ENCODE measurements at regions not wholly inside any gene's neighbourhood (a gene's known extent, or its start where the extent isn't known, plus 50 kb on each side); places are given as distances from the start of the nearest gene placed in this dataset.
"Not testable (repeated sequence)": the region's sequence is repeated elsewhere in the genome, so short reads cannot be mapped to it uniquely, and the experiment has no call there.

DNA sequence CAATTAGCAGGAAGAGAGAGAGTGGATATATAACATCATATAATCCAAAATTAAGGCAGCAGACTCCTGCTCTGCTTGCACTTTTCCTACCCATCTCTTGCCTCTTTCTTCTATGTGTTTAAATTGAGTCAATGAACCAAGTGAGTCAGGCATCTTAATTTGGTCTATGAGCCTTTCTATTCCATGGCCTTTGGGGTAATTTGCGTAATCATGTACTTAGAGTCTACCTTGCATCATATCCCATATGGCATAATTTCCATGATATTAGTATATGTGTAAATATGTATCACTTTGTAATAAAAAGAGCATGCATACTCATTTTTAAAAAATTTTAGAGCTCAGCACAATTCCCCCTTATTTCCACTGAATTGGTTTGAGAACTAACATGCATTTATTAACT, 555.2 kb downstream of the STK39 start:
- no peak for DNase-seq
- Histone ChIP-seq H3K27me3 (no peaks in the 10 kb centered on the region), H3K36me3 (no peaks in the 10 kb centered on the region), H3K4me3 (no peak overlapping the region), H3K9me3 (no peaks in the 10 kb centered on the region)

DNA sequence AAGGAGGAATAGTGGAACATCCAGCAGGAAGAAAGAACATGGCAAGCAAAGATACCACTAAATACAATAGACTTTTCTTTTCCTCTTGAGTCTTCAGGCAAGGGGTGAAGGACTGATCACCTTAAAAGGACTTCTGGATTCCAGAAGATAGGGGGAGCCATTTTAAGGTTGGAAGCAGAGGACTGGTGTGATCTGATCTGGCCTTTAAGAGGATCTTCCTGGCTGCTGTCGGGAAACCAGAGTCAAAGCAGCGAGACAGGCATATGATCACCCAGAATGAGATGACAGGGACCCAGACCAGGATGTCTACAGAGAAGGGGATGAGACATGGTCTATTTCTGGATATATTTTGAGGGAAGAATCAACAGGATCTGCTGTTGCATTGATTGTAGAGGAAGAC, 558.0 kb downstream of the STK39 start:
- Histone ChIP-seq H3K27me3 (no peaks in the 10 kb centered on the region), H3K36me3 (no peaks in the 10 kb centered on the region), H3K9me3 (no peaks in the 10 kb centered on the region), H3K4me3 (no peak overlapping the region)
- no peak for DNase-seq

DNA sequence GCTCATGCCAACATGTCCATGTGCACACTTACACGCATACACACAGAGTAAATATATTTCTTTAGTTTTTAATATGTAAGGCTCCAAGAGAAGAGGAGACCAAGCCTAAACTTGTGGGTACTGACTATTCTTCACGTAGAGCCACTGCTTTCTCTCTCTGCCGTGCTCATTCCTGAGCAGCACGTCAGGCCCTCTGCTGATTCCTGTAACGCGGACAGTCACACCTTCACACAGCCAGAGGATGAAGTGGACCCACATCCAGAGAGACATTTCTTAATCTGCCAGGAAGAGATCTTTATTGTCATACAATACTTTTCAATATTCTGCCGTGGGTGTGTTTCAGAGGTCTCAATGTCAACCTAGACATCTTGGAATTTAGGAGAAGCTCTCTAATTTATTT, 560.7 kb downstream of the STK39 start:
- H3K36me3 ChIP-seq, result no peaks in the 10 kb centered on the region
- H3K9me3 ChIP-seq, result no peaks in the 10 kb centered on the region
- no peaks in the 10 kb centered on the region for H3K27me3 ChIP-seq
- no peak for DNase-seq
- H3K4me3 ChIP-seq, result no peak overlapping the region

DNA sequence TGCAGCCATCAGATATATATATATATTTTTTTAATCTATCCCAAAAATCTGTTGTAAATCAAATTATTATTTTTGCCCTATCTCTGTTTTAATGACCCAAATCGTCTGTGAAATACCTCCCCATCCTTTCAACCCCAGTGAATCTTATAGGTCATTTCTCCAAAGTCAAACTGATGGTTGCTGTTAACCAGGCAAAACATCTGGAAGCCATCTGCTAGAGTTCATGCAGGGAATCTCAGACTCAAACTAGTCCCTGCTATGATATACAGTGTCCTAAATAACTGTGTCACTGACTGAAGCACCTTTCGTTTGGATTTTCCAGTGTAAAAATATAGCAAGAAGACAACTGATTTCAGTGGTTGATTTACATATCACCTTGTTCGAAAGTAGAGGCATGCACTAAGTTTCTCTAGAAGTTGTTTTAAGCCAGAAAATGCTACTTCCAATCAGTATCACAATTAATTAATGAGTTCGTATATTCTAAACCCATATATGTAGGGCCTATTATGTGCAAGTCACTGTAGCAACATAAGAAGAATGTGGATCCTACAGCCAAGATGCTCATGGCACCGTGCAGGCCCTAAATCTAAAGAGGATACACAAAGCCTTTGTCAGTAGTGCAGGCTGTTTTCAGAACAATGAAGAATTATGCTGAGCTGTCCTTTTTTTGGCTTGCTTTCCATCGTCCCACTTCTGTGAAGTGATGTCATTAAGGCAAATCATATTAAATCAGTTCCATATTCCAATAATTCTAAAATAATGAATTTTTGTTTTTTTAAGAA, 566.0 kb downstream of the STK39 start:
- Histone ChIP-seq H3K36me3 (no peaks in the 10 kb centered on the region), H3K9me3 (no peaks in the 10 kb centered on the region), H3K27me3 (no peaks in the 10 kb centered on the region), H3K4me3 (no peak overlapping the region)
- DNase-seq, result no peak

DNA sequence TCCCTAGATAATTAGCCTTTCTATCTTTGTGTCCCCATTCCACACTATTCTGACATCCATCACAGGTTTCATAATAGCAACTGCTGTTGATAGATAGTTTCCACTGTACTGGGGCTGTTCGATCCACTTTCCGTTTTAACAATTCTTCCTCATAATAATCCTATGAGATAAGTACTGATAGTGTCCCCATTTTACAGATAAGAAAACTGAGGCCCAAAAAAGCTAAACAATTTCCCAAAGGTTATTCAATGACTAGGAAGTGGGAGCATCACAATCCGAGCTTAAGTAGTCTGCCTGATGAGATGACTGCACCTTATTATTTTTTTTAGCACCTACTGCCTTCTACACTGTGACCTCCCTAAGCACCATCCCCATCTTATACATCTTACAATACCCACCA, 569.2 kb downstream of the STK39 start:
- Histone ChIP-seq H3K9me3 (no peaks in the 10 kb centered on the region), H3K27me3 (no peaks in the 10 kb centered on the region), H3K36me3 (no peaks in the 10 kb centered on the region), H3K4me3 (no peak overlapping the region)
- no peak for DNase-seq

DNA sequence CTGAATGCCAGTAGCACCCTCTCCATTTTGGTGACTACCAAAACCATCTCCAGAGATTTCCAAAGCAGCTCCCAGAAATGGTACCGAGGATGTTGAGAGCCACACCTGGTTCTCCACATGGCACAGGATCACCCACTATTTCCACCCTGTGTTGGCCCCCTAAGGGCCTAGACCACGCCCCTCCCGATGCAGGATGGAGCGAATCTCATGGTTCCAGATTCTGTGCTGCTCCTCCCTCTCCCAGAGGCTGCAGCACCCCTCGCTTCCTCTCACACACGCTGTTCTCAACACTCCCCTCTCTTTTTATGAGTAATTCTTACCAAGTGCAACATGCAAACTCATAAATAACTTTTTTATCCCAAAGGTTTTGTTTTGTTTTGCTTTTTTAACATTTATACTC, 571.5 kb downstream of the STK39 start:
- no peaks in the 10 kb centered on the region for H3K36me3 ChIP-seq
- no peak for DNase-seq
- peaks cover 2% of the 10 kb centered on the region; the same call in 1 of the 2 replicates for H3K9me3 ChIP-seq
- no peak overlapping the region for H3K4me3 ChIP-seq
- no peaks in the 10 kb centered on the region for H3K27me3 ChIP-seq

DNA sequence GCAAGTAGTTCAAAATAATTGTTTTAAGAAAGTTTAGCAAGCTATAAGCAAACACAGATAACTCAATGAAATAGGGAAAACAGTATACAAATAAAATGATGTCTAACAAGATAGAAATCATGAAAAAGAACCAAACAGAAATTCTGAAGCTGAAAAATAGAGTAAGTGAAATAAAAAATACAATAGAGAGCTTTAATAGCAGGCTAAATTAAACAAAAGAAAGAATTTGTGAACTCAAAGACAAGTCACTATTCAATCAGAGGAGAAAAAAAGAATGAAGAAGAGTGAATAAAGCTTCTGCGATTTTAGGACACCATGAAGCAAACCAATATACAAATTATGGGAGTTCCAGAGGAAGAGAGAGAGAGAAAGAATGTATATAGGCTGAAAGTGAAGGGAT, 576.8 kb downstream of the STK39 start:
- no peaks in the 10 kb centered on the region for H3K36me3 ChIP-seq
- peaks cover 3% of the 10 kb centered on the region; the same call in 1 of the 2 replicates for H3K9me3 ChIP-seq
- H3K4me3 ChIP-seq, result no peak overlapping the region
- H3K27me3 ChIP-seq, result no peaks in the 10 kb centered on the region
- no peak for DNase-seq

DNA sequence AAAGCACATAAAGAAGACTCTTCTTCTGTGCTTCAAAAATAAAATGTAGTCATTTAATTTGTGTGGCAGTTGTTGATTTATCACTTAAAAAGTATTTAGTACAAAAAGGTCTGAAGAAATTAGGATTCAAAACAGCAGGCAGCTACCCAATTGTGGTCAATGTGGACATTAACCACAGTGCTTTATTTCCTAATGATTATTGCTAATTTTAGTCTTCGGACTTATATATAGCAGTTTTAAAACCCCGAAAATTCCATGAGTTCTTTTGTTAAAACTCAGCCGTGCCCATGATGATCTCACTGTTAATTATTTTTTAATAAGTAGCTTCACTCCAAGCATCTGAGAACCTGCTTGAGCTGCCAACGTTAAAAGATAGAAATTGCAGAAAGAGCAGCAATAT, 594.3 kb downstream of the STK39 start:
- no peak for DNase-seq
- no peaks in the 10 kb centered on the region for H3K27me3 ChIP-seq

DNA sequence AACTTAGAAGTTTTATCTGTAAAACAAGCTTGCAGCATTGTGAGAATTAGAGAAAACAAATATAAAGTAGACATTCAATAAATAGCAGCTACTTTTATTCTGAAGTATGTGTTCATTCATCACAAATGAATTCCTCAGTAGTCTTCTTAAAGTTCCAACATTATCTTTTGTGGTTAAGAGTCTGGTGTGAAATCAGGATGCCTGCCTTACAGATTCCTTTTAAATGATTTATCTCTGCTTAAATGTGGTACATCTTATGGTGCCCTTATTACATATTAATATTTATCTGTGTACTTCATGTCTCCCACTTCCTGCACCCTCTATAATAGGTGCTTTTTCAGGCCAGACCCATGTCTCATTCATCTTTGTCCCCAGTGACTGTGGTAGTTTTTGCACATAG, 595.0 kb downstream of the STK39 start:
- DNase-seq, result no peak
- H3K9me3 ChIP-seq, result no peaks in the 10 kb centered on the region
- H3K27me3 ChIP-seq, result no peaks in the 10 kb centered on the region
- H3K36me3 ChIP-seq, result no peaks in the 10 kb centered on the region
- no peak overlapping the region for H3K4me3 ChIP-seq

More for the DNA sequence above, 594.3 kb downstream of the STK39 start:
- Histone ChIP-seq H3K4me3 (no peak overlapping the region), H3K36me3 (no peaks in the 10 kb centered on the region), H3K9me3 (no peaks in the 10 kb centered on the region)

DNA sequence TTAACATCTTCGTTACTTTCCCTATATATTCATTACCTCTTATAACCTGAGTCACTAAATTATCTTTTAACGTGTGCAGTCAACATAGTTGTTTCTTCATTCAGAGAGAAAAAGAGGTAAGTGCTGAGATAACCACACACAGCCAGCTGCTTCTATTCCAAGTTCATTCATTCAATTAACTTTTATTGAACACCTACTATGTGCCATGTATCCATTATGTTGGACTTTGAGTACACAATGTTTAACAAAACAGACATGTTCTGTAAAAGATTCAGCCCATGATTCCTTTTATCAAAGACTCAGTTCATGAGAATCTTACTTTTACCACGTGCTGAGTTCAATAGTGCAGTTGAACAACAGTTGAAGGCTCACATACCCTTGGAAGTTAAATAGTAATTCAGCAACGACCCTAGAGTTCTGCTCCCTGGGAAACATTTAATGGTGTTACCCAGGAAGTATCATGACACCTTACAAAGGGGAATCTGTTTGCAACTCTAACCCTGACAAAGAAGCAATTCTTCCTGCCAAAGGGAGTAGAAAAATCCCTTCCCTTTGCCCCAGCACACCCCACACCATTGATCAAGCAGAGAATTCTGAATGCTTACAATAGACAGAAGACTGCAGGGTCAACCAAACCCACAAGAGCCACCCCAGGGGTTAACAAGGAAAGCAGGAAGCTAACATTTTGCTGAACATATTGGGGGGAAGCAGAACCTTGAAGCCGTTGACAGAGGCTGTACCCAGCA, 595.8 kb downstream of the STK39 start:
- DNase-seq, result no peak
- Histone ChIP-seq H3K36me3 (no peaks in the 10 kb centered on the region), H3K27me3 (no peaks in the 10 kb centered on the region), H3K9me3 (no peaks in the 10 kb centered on the region), H3K4me3 (no peak overlapping the region)

DNA sequence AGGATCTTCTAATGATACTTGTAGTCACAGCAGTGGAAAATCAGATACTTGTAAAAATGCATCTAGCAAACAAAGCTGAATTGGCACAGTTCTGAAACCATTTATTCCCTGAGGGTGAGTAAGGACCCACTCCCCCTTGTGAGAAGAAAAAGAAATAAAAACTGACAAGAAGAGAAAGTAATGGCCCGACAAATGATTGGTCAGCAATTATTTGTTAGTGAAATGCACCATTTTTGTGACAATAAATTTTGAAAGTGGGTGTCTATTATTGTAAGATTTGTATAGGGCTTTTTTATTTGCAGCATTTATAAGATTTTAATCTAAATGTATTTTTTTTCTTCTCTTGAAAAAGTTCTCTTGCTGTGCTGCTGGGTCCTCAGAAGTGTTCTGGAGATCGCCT, 600.8 kb downstream of the STK39 start:
- H3K36me3 ChIP-seq, result no peaks in the 10 kb centered on the region
- no peak overlapping the region for H3K4me3 ChIP-seq
- no peak for DNase-seq
- no peaks in the 10 kb centered on the region for H3K9me3 ChIP-seq
- no peaks in the 10 kb centered on the region for H3K27me3 ChIP-seq

DNA sequence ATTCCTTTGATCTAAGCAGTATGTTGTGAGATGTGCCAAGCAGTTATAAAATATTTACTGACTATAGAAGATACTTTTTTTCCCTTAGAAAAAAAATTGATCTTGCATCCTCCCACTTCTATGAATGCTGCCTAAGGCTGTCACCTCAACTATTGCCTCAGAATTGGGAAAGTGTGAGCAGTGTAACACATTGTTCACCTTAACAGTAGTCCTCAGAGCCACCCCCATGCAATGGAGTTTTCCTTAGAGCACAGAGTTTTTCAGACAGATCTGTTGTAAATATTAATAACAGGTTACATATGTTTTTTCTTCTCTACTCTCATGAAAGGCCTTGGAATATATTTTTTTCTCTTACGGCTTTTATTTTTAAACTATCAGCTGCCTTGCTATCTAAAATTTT, 607.3 kb downstream of the STK39 start:
- no peaks in the 10 kb centered on the region for H3K36me3 ChIP-seq
- no peak overlapping the region for H3K4me3 ChIP-seq
- no peaks in the 10 kb centered on the region for H3K9me3 ChIP-seq
- DNase-seq, result no peak
- H3K27me3 ChIP-seq, result no peaks in the 10 kb centered on the region

DNA sequence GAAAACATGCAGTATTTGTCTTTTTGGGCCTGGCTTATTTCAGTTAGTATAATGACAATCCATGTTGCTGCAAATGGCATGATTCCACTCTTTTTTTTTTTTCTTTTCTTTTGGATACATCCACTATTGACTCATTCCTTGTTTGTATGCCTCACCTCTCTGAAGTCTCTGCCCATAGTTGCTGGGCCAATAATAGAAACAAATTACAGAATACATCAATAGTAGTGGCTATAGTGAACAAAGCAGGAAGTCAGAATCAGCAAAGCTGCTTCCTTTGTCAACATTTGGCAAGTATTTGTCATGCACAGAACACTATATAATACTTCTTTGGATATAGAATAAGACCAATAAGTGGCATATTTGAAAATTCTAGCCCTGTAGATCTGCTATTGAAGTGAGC, 609.7 kb downstream of the STK39 start:
- DNase-seq, result no peak
- Histone ChIP-seq H3K36me3 (no peaks in the 10 kb centered on the region), H3K27me3 (no peaks in the 10 kb centered on the region), H3K9me3 (no peaks in the 10 kb centered on the region), H3K4me3 (no peak overlapping the region)

DNA sequence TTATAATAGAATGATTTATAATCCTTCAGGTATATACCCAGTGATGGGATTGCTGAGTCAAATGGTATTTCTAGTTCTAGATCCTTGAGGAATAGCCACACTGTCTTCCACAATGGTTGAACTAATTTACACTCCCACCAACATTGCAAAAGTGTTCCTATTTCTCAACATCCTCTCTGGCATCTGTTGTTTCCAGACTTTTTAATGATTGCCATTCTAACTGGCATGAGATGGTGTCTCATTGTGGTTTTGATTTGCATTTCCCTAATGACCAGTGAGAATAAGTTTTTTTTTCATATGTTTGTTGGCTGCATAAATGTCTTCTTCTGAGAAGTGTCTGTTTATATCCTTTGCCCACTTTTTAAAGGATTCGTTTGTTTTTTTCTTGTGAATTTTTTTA, 615.1 kb downstream of the STK39 start:
- H3K9me3 ChIP-seq, H3K4me3 ChIP-seq, H3K27me3 ChIP-seq, DNase-seq, H3K36me3 ChIP-seq: not testable (repeated sequence)

DNA sequence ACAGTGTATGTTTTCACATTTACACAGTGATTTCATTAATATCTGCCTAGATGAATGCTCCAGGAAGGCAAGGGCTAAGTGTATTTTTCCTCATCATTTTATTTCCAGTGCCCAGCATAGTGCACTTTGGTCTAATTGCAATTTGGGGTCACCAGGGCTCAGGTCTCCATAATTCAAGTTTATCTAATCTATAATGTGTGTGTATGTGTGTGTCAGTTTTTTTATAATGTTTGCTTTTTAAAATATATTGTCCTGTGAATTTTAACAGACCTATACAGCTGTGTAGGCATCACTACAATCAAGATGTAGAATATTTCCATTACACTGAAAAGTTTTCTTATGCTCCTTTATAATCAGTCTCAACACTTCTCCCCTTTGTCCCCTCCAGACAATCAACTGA, 620.4 kb downstream of the STK39 start:
- H3K36me3 ChIP-seq, result no peaks in the 10 kb centered on the region
- H3K27me3 ChIP-seq, result no peaks in the 10 kb centered on the region
- no peak overlapping the region for H3K4me3 ChIP-seq
- DNase-seq, result no peak
- no peaks in the 10 kb centered on the region for H3K9me3 ChIP-seq

DNA sequence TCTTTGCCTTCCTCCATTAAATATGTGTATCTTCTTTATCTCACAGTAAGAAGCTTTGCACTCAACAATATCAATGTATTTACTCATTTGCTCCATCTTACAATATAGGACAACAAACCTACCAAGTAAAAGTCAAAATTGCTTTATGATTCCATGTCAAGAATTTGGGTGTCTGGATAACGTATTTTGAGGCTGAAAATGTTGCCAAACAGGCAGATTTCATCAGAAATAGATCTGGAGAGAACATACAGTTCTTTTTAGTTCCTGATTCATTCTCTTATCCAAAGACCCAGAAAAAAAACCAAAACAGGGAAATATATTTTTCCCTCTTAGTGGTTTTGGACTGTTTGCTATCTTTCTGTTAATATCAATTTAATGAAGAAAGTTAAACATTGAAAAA, 621.1 kb downstream of the STK39 start:
- Histone ChIP-seq H3K27me3 (no peaks in the 10 kb centered on the region), H3K4me3 (no peak overlapping the region), H3K36me3 (no peaks in the 10 kb centered on the region), H3K9me3 (peaks cover 2% of the 10 kb centered on the region)
- no peak for DNase-seq

DNA sequence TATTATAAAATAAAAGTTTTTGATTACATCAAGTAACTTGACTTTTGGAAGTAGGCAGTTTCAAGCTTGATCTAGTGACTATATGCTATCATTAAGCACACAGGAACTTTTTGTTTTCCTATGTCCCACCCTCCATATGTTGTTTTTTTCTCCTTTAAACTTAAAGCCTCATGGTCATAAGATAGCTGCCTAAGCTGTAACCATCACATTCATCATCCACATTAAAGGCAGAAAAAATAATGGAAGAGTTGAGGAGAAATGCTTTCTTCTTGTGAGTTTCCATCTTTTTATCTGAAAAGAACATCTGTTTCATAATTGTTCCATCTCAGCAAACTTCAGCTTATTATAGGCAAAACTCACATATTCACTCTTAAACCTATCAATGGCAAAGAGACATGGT, 630.4 kb downstream of the STK39 start:
- Histone ChIP-seq H3K27me3 (no peaks in the 10 kb centered on the region), H3K9me3 (peaks cover 3% of the 10 kb centered on the region), H3K4me3 (no peak overlapping the region), H3K36me3 (no peaks in the 10 kb centered on the region)
- no peak for DNase-seq

DNA sequence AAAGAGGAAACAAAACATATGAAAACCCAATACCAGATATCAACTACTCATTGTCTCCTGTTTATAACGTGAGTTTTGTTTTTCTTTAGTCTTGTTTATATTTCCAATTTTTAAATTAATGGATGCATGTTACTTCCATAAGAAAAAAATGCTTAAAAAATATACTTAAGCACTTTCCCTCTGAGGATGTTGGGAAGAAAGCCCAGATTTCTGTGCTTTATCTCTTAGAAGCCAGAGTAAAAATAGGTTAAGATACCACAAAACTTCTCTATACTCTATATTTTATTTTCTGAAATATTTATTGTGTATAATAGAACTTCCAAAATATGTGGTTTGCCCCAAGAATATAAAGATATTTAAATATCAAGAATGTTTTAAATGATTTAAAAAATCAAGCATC, 633.9 kb downstream of the STK39 start:
- DNase-seq, result no peak
- no peaks in the 10 kb centered on the region for H3K9me3 ChIP-seq
- no peak overlapping the region for H3K4me3 ChIP-seq
- no peaks in the 10 kb centered on the region for H3K36me3 ChIP-seq
- no peaks in the 10 kb centered on the region for H3K27me3 ChIP-seq
